SU-DHL-6 (cell line): ENCODE measurements at regions not wholly inside any gene's neighbourhood (a gene's known extent, or its start where the extent isn't known, plus 50 kb on each side); places are given as distances from the start of the nearest gene placed in this dataset.

ENCODE experiments used
- EZH2phosphoT487 ChIP-seq: fragments of 200-600 bp; sonication (generic), shearing (Covaris generic); conservative IDR thresholded peaks from 2 replicates; pipeline ENCODE4 v1.6.1; 2018; ENCODE audit warnings: mild to moderate bottlenecking, antibody characterized with exemption, low read length, moderate library complexity, mixed read lengths
- TF ChIP-seq, protein P1 (sequence below): fragments of 200-600 bp; sonication (generic); IDR thresholded peaks from one replicate; pipeline ENCODE4 v1.5.1; 2017; ENCODE audit warnings: antibody characterized with exemption, mild to moderate bottlenecking, low read length, moderate library complexity; ENCODE audit not compliant: insufficient read depth, poor library complexity, severe bottlenecking

DNA sequence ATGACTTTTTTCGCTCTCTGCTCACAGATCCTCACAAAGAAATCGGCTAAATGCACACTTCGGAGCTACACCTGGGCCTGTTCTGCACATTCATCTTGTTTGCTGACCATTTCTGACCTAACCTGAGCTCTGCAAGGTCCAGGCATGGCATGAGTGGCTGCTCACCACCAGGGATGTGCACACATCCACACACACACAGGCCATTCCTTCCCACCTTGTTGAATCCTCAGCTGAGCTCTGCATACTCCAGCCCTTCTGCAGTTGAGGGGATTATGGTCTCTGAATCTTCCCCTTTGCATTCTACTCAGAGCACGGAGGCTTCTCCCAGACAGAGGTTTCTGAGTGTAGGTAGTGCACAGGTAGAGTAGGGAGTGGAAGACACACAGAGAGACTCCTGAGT is 411.9 kb upstream of the B3GAT1 start:
- TF ChIP-seq, protein P1, sequence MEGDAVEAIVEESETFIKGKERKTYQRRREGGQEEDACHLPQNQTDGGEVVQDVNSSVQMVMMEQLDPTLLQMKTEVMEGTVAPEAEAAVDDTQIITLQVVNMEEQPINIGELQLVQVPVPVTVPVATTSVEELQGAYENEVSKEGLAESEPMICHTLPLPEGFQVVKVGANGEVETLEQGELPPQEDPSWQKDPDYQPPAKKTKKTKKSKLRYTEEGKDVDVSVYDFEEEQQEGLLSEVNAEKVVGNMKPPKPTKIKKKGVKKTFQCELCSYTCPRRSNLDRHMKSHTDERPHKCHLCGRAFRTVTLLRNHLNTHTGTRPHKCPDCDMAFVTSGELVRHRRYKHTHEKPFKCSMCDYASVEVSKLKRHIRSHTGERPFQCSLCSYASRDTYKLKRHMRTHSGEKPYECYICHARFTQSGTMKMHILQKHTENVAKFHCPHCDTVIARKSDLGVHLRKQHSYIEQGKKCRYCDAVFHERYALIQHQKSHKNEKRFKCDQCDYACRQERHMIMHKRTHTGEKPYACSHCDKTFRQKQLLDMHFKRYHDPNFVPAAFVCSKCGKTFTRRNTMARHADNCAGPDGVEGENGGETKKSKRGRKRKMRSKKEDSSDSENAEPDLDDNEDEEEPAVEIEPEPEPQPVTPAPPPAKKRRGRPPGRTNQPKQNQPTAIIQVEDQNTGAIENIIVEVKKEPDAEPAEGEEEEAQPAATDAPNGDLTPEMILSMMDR: no peak
- TF ChIP-seq EZH2phosphoT487: no peak
